Ovary (tissue), 3 donors: ENCODE measurements at regions not wholly inside any gene's neighbourhood (a gene's known extent, or its start where the extent isn't known, plus 50 kb on each side); places are given as distances from the start of the nearest gene placed in this dataset.

Experiments
- EP300 ChIP-seq: sonication (generic); formaldehyde crosslinking; IDR thresholded peaks from one replicate; pipeline ENCODE4 v1.6.1; 2017; ENCODE audit warnings: antibody characterized with exemption
- POLR2A ChIP-seq: fragments of 450-650 bp; IDR thresholded peaks from one replicate; pipeline ENCODE4 v1.6.1; 2017; ENCODE audit warnings: antibody characterized with exemption, mild to moderate bottlenecking, moderate library complexity
- TF ChIP-seq, protein P1 (sequence below), 3 donors: fragments of 450-650 bp in 2 of 3; fragments of 200-600 bp in 1 of 3; IDR thresholded peaks; one replicate each; pipeline versions ENCODE4 v1.5.1 to v1.8.0; 2016 to 2022; ENCODE audit warnings: antibody characterized with exemption in 3 of 3, mild to moderate bottlenecking in 1 of 3
- donor health status: DM: no; HTN: no; CAD: no.

- TF ChIP-seq, protein P1, sequence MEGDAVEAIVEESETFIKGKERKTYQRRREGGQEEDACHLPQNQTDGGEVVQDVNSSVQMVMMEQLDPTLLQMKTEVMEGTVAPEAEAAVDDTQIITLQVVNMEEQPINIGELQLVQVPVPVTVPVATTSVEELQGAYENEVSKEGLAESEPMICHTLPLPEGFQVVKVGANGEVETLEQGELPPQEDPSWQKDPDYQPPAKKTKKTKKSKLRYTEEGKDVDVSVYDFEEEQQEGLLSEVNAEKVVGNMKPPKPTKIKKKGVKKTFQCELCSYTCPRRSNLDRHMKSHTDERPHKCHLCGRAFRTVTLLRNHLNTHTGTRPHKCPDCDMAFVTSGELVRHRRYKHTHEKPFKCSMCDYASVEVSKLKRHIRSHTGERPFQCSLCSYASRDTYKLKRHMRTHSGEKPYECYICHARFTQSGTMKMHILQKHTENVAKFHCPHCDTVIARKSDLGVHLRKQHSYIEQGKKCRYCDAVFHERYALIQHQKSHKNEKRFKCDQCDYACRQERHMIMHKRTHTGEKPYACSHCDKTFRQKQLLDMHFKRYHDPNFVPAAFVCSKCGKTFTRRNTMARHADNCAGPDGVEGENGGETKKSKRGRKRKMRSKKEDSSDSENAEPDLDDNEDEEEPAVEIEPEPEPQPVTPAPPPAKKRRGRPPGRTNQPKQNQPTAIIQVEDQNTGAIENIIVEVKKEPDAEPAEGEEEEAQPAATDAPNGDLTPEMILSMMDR (IDR thresholded peaks at IDR 0.05): no peak
- TF ChIP-seq POLR2A (no peak), EP300 (no peak)
Observed at GRCh38 chr5:89428624-89429023, 545.6 kb upstream of the MEF2C start.
